ENCODE measurements at regions not wholly inside any gene's neighbourhood (a gene's known extent, or its start where the extent isn't known, plus 50 kb on each side); places are given as distances from the start of the nearest gene placed in this dataset.
"Not testable (repeated sequence)": the region's sequence is repeated elsewhere in the genome, so short reads cannot be mapped to it uniquely, and the experiment has no call there.

DNA sequence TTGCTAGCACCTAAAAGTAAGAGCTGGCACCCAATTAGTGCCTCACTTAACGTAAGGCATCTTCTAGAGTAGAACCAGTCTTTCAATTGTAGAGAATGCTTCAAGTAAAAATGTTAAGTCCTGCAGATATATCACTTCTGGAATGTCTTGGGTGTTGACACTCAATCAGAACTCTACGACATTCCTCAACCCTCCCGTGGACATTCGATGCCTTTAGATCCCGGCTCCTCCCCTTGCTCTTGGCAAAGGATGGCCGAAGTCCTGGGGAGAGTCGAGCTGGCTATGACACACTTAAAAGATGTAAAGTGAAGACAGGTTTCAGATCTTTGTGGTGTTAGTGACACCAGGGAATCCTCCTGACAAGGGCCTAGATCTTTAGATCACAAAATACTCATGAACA, 87.5 kb upstream of the ERCC6L2 start:
- no peak overlapping the region for H3K27ac ChIP-seq
- no peak for TF ChIP-seq ZFX (IDR thresholded peaks at IDR 0.05)
- TF ChIP-seq, protein P1, sequence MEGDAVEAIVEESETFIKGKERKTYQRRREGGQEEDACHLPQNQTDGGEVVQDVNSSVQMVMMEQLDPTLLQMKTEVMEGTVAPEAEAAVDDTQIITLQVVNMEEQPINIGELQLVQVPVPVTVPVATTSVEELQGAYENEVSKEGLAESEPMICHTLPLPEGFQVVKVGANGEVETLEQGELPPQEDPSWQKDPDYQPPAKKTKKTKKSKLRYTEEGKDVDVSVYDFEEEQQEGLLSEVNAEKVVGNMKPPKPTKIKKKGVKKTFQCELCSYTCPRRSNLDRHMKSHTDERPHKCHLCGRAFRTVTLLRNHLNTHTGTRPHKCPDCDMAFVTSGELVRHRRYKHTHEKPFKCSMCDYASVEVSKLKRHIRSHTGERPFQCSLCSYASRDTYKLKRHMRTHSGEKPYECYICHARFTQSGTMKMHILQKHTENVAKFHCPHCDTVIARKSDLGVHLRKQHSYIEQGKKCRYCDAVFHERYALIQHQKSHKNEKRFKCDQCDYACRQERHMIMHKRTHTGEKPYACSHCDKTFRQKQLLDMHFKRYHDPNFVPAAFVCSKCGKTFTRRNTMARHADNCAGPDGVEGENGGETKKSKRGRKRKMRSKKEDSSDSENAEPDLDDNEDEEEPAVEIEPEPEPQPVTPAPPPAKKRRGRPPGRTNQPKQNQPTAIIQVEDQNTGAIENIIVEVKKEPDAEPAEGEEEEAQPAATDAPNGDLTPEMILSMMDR (conservative IDR thresholded peaks at IDR 0.05): no peak

DNA sequence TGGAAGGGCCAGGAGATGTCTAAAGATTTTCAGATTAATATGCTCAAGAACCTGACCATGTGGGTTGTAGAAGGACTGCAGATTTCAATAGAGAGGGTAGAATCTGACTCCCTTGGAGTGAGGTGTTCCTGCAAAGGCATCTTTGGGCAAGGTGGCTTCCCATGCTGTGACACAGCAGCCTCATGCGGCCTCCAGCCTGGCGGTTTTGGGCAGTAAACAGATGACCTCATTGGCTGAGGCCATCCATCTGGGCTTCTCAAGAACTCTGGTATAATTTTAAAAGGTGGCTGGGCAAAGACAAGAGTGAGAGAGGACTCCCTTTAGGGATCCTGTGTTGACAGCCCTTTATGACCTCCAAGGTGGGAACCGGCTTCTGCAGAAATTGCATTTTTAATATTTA, 90.3 kb upstream of the ERCC6L2 start:
- no peak for TF ChIP-seq ZFX (IDR thresholded peaks at IDR 0.05)
- TF ChIP-seq, protein P1 (conservative IDR thresholded peaks at IDR 0.05): no peak
- no peak overlapping the region for H3K27ac ChIP-seq

DNA sequence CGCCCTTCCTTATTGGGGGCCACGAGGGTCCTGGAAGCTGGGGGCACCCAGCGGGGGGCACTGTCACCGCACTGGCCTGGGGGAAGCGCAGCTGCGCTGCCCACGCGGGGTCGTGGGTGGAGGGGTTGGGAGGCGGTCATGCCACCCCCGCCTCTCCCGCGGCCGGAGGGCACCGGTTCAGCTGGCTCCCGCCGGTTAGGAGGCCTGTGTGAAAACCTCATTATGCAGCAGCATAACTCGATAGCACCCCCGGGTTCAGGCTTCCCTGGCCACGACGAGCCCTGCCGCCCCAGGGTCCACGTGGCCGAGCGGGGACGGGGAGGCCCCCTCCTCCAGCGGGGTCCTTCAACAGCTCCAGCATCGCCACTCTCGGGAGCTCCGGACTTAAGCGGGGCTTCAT, 91.2 kb upstream of the ERCC6L2 start:
- H3K27ac ChIP-seq: no peak overlapping the region
- TF ChIP-seq, protein P1 (conservative IDR thresholded peaks at IDR 0.05): no peak
- no peak for TF ChIP-seq ZFX (IDR thresholded peaks at IDR 0.05)

DNA sequence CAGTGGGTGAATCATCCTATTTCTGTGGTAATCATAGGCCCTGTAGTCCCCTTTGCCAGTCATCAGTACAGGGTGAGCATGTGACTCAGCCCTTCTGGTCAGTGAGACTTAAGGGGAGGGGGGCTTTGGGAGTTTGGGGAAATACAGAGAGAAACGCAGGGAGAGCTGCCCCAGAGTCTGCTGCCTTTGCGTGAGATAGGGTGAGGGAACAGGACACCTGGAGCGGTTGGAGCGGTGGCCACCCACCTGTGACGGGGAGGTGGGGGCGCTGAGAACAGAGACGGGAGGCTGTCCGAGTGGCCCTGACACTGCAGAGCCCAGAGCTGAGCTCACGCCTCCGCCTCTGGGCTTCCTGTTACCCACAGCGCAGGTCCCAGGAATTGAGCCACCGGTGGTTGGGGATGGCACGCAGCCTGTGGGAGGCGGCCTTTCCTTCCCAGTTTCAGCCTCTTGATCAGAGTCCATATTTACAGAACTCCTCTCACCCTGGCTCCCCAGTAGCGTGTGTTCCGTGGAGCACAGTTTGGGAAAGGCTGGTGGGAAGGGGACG, 92.0 kb upstream of the ERCC6L2 start:
- no peak overlapping the region for H3K27ac ChIP-seq
- TF ChIP-seq, protein P1 (conservative IDR thresholded peaks at IDR 0.05): no peak
- no peak for TF ChIP-seq ZFX (IDR thresholded peaks at IDR 0.05)

DNA sequence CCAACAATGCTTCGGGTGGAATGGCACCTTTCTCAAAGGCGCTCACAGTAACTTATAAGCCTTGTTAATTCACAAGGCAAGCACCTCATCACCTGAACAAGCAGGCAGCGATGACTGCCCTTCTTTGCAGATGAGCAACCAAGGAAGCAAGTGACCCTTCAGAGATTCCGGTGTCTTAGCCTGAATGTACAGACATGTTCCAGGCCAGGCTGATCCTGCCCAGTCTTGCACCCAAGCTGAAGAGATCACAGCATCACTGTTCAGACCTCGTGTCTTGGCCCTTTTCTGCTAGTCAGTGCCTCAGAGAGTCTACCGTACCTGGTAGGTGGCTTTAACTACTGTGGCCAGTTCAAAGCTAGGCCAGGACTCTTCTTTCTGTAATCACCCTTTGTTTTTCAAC, 94.7 kb upstream of the ERCC6L2 start:
- H3K27ac ChIP-seq: no peak overlapping the region
- TF ChIP-seq ZFX (IDR thresholded peaks at IDR 0.05): no peak
- TF ChIP-seq, protein P1 (conservative IDR thresholded peaks at IDR 0.05): no peak

DNA sequence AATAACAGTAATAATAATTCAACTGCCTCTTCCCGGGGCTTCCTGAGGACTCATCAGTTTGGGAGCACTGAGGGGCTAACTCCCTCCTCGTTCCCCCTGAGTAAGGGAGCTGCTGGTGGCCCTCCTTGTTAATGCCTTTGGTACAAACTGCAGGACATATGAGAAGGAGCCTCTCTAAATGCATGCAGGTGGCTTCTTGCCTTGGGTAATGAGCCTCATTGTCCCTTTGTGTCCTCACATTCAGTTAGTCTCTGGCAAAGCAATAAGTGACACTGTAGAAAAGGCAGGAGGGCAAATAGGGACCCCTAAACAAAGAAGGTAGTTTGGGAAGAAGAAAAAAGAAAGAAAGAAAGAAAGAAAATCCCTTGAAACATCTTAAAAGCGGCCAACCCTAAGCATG, 95.4 kb upstream of the ERCC6L2 start:
- TF ChIP-seq, protein P1 (conservative IDR thresholded peaks at IDR 0.05): no peak
- no peak for TF ChIP-seq ZFX (IDR thresholded peaks at IDR 0.05)
- no peak overlapping the region for H3K27ac ChIP-seq

DNA sequence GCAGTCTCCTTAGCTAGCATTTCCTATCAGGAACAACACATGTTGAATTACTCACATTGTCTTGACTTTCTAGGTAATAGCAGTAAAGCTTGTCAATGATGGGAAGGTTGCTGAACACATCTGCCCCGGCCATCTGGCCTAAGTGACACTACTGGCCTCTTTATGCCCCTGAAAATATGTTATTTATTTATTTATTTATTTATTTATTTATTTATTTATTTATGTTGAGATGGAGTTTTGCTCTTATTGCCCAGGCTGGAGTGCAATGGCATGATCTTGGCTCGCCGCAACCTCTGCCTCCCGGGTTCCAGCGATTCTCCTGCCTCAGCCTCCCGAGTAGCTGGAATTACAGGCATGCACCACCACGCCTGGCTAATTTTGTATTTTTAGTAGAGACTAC, 95.9 kb upstream of the ERCC6L2 start:
- not testable (repeated sequence) for H3K27ac ChIP-seq

DNA sequence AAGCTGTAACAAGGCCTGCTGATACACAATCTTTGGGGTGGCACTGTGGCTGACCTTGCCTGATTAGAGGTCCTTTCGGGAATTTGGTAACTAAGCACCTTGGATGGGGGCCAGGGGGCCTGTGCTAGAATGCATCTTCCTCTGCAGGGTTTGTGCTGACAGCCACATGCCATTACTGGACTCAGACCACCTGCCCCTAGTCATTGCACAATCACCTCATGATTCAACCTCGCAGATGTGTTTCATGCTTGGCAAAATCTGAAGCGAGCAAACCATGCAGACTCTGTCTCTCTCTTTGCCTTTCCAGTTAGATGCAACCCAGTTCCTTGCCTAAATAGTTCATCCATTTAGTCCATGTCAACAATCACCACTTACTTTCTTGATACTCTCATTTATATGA, 96.5 kb upstream of the ERCC6L2 start:
- TF ChIP-seq ZFX (IDR thresholded peaks at IDR 0.05): no peak
- TF ChIP-seq, protein P1 (conservative IDR thresholded peaks at IDR 0.05): no peak
- H3K27ac ChIP-seq: no peak overlapping the region

Measured in C4-2B (cell line).